GM19043 (cell line): ENCODE measurements at regions not wholly inside any gene's neighbourhood (a gene's known extent, or its start where the extent isn't known, plus 50 kb on each side); places are given as distances from the start of the nearest gene placed in this dataset.

Experiments
- ATAC-seq: cut with Tn5 transposase; IDR thresholded peaks from one replicate; pipeline ENCODE4 v1.9.1; 2021; ENCODE audit warnings: low read depth; ENCODE audit not compliant: unreplicated experiment

GRCh38 chr1:163712321-163712720 lies 390.6 kb downstream of the NUF2 start:
- no peak for ATAC-seq

GRCh38 chr1:163720294-163720693 lies 398.5 kb downstream of the NUF2 start:
- no peak for ATAC-seq

GRCh38 chr1:163725551-163725950 lies 403.8 kb downstream of the NUF2 start:
- ATAC-seq: no peak

GRCh38 chr1:163730411-163730821 lies 408.7 kb downstream of the NUF2 start:
- ATAC-seq: no peak

GRCh38 chr1:163737261-163737660 lies 415.5 kb downstream of the NUF2 start:
- no peak for ATAC-seq

GRCh38 chr1:163744301-163744887 lies 422.6 kb downstream of the NUF2 start:
- no peak for ATAC-seq

GRCh38 chr1:163745204-163745603 lies 423.4 kb downstream of the NUF2 start:
- no peak for ATAC-seq

GRCh38 chr1:163747261-163747660 lies 425.5 kb downstream of the NUF2 start:
- no peak for ATAC-seq

GRCh38 chr1:163747855-163748254 lies 426.1 kb downstream of the NUF2 start:
- ATAC-seq: no peak

GRCh38 chr1:163758977-163759670 lies 437.4 kb downstream of the NUF2 start:
- ATAC-seq: no peak

- no peak for ATAC-seq
Observed at GRCh38 chr1:163761898-163762297, 440.1 kb downstream of the NUF2 start.

- ATAC-seq: no peak
Observed at GRCh38 chr1:163766257-163766918, 444.6 kb downstream of the NUF2 start.

GRCh38 chr1:163768576-163768975 lies 446.8 kb downstream of the NUF2 start:
- ATAC-seq: no peak

GRCh38 chr1:163770265-163770664 lies 448.5 kb downstream of the NUF2 start:
- ATAC-seq: no peak

GRCh38 chr1:163771637-163772036 lies 449.9 kb downstream of the NUF2 start:
- no peak for ATAC-seq

- ATAC-seq: no peak
Observed at GRCh38 chr1:163772246-163772645, 450.5 kb downstream of the NUF2 start.

- no peak for ATAC-seq
Observed at GRCh38 chr1:163773396-163773795, 451.6 kb downstream of the NUF2 start.

- no peak for ATAC-seq
Observed at GRCh38 chr1:163774401-163774945, 452.7 kb downstream of the NUF2 start.

- no peak for ATAC-seq
Observed at GRCh38 chr1:163774978-163775620, 453.3 kb downstream of the NUF2 start.

GRCh38 chr1:163777205-163777604 lies 455.5 kb downstream of the NUF2 start:
- ATAC-seq: no peak

GRCh38 chr1:163781146-163781545 lies 459.4 kb downstream of the NUF2 start:
- ATAC-seq: no peak
